ENCODE measurements at regions not wholly inside any gene's neighbourhood (a gene's known extent, or its start where the extent isn't known, plus 50 kb on each side); places are given as distances from the start of the nearest gene placed in this dataset.

- in situ Hi-C loops (cut with MboI; ENCODE audit: low sequenced_read_pairs, unreplicated experiment), result no loop called here
- TF ChIP-seq CTCF (IDR thresholded peaks at IDR 0.05; ENCODE audit: borderline replicate concordance, control extremely low read depth, extremely low read depth, insufficient read depth, missing control alignments), result no peak
- no peak for DNase-seq (ENCODE audit: low spot score)
Measured at GRCh38 chr1:238653693-238654321, 732.6 kb upstream of the CHRM3 start.

GRCh38 chr1:238652346-238652968 lies 733.9 kb upstream of the CHRM3 start:
- in situ Hi-C loops (cut with MboI; ENCODE audit: low sequenced_read_pairs, unreplicated experiment), result no loop called here
- no peak for TF ChIP-seq CTCF (IDR thresholded peaks at IDR 0.05; ENCODE audit: borderline replicate concordance, control extremely low read depth, extremely low read depth, insufficient read depth, missing control alignments)
- DNase-seq (ENCODE audit: low spot score), result no peak

- no peak for DNase-seq (ENCODE audit: low spot score)
- no peak for TF ChIP-seq CTCF (IDR thresholded peaks at IDR 0.05; ENCODE audit: borderline replicate concordance, control extremely low read depth, extremely low read depth, insufficient read depth, missing control alignments)
- in situ Hi-C loops (cut with MboI; ENCODE audit: low sequenced_read_pairs, unreplicated experiment), result no loop called here
Measured at GRCh38 chr1:238649200-238649599, 737.2 kb upstream of the CHRM3 start.

- no peak for TF ChIP-seq CTCF (IDR thresholded peaks at IDR 0.05; ENCODE audit: borderline replicate concordance, control extremely low read depth, extremely low read depth, insufficient read depth, missing control alignments)
- DNase-seq (ENCODE audit: low spot score), result no peak
- in situ Hi-C loops (cut with MboI; ENCODE audit: low sequenced_read_pairs, unreplicated experiment), result no loop called here
Measured at GRCh38 chr1:238648751-238649150, 737.6 kb upstream of the CHRM3 start.

- no peak for DNase-seq (ENCODE audit: low spot score)
- TF ChIP-seq CTCF (IDR thresholded peaks at IDR 0.05; ENCODE audit: borderline replicate concordance, control extremely low read depth, extremely low read depth, insufficient read depth, missing control alignments), result no peak
- in situ Hi-C loops (cut with MboI; ENCODE audit: low sequenced_read_pairs, unreplicated experiment), result no loop called here
Measured at GRCh38 chr1:238648296-238648695, 738.1 kb upstream of the CHRM3 start.

- in situ Hi-C loops (cut with MboI; ENCODE audit: low sequenced_read_pairs, unreplicated experiment), result no loop called here
- no peak for TF ChIP-seq CTCF (IDR thresholded peaks at IDR 0.05; ENCODE audit: borderline replicate concordance, control extremely low read depth, extremely low read depth, insufficient read depth, missing control alignments)
- no peak for DNase-seq (ENCODE audit: low spot score)
Measured at GRCh38 chr1:238647877-238648276, 738.5 kb upstream of the CHRM3 start.

Data from GM13976 (cell line).